ENCODE measurements at regions not wholly inside any gene's neighbourhood (a gene's known extent, or its start where the extent isn't known, plus 50 kb on each side); places are given as distances from the start of the nearest gene placed in this dataset.

GRCh38 chr14:42163136-42163535, 556.5 kb downstream of the LRFN5 start:
- no peaks in the 10 kb centered on the region for H3K36me3 ChIP-seq
- no peaks in the 10 kb centered on the region for H3K27me3 ChIP-seq
- no peak for TF ChIP-seq POLR2A (IDR thresholded peaks at IDR 0.05)
- no peak for TF ChIP-seq CTCF (IDR thresholded peaks at IDR 0.05)
- no peak overlapping the region for H3K4me3 ChIP-seq
- no peaks in the 10 kb centered on the region for H3K4me1 ChIP-seq
- no peak overlapping the region for H3K27ac ChIP-seq
- no peaks in the 10 kb centered on the region for H3K9me3 ChIP-seq
- no peak for DNase-seq

- Histone ChIP-seq H3K9me3 (no peaks in the 10 kb centered on the region), H3K36me3 (no peaks in the 10 kb centered on the region)
- no peak for DNase-seq
These were observed 552.5 kb downstream of the LRFN5 start for GRCh38 chr14:42159138-42159537.

GRCh38 chr14:42149609-42150261, 543.1 kb downstream of the LRFN5 start:
- no peaks in the 10 kb centered on the region for H3K9me3 ChIP-seq
- H3K4me1 ChIP-seq = no peaks in the 10 kb centered on the region
- no peak for TF ChIP-seq CTCF (IDR thresholded peaks at IDR 0.05)
- no peak for TF ChIP-seq POLR2A (IDR thresholded peaks at IDR 0.05)
- H3K36me3 ChIP-seq = no peaks in the 10 kb centered on the region
- no peak overlapping the region for H3K27ac ChIP-seq
- no peaks in the 10 kb centered on the region for H3K27me3 ChIP-seq
- no peak overlapping the region for H3K4me3 ChIP-seq
- DNase-seq = no peak

More at GRCh38 chr14:42159138-42159537, 552.5 kb downstream of the LRFN5 start:
- no peaks in the 10 kb centered on the region for H3K4me1 ChIP-seq
- no peak overlapping the region for H3K4me3 ChIP-seq
- H3K27me3 ChIP-seq = no peaks in the 10 kb centered on the region
- no peak overlapping the region for H3K27ac ChIP-seq
- TF ChIP-seq CTCF (IDR thresholded peaks at IDR 0.05) (no peak), POLR2A (IDR thresholded peaks at IDR 0.05) (no peak)

- Histone ChIP-seq H3K36me3 (no peaks in the 10 kb centered on the region), H3K27me3 (no peaks in the 10 kb centered on the region), H3K27ac (no peak overlapping the region), H3K9me3 (no peaks in the 10 kb centered on the region), H3K4me3 (no peak overlapping the region), H3K4me1 (no peaks in the 10 kb centered on the region)
- TF ChIP-seq POLR2A (IDR thresholded peaks at IDR 0.05) (no peak), CTCF (IDR thresholded peaks at IDR 0.05) (no peak)
- DNase-seq = no peak
These were observed 539.1 kb downstream of the LRFN5 start for GRCh38 chr14:42145766-42146165.

GRCh38 chr14:42143114-42143513, 536.4 kb downstream of the LRFN5 start:
- no peaks in the 10 kb centered on the region for H3K4me1 ChIP-seq
- no peak overlapping the region for H3K27ac ChIP-seq
- no peaks in the 10 kb centered on the region for H3K36me3 ChIP-seq
- no peak for TF ChIP-seq POLR2A (IDR thresholded peaks at IDR 0.05)
- TF ChIP-seq CTCF (IDR thresholded peaks at IDR 0.05) = no peak
- no peak overlapping the region for H3K4me3 ChIP-seq
- no peak for DNase-seq
- no peaks in the 10 kb centered on the region for H3K27me3 ChIP-seq
- no peaks in the 10 kb centered on the region for H3K9me3 ChIP-seq

- no peak for TF ChIP-seq CTCF (IDR thresholded peaks at IDR 0.05)
- no peak for TF ChIP-seq POLR2A (IDR thresholded peaks at IDR 0.05)
- H3K36me3 ChIP-seq = no peaks in the 10 kb centered on the region
- no peaks in the 10 kb centered on the region for H3K27me3 ChIP-seq
- DNase-seq = no peak
- H3K4me3 ChIP-seq = no peak overlapping the region
- H3K4me1 ChIP-seq = no peaks in the 10 kb centered on the region
- no peaks in the 10 kb centered on the region for H3K9me3 ChIP-seq
- no peak overlapping the region for H3K27ac ChIP-seq
These were observed 534.7 kb downstream of the LRFN5 start for GRCh38 chr14:42141328-42141727.
